ENCODE measurements at regions not wholly inside any gene's neighbourhood (a gene's known extent, or its start where the extent isn't known, plus 50 kb on each side); places are given as distances from the start of the nearest gene placed in this dataset.

GRCh38 chr14:82270286-82270685, 736.6 kb upstream of the SEL1L start:
- TF ChIP-seq CTCF (conservative IDR thresholded peaks at IDR 0.05 in 1 of 2, IDR thresholded peaks at IDR 0.05 in 1 of 2; ENCODE audit: extremely low read depth in 1 of 2, insufficient read depth in 1 of 2, low read depth in 1 of 2, low read length in 2 of 2), result no peak
- no peak for TF ChIP-seq EZH2 (IDR thresholded peaks at IDR 0.05; ENCODE audit: borderline replicate concordance, low read length)

Measured in mammary epithelial cell (primary cell).